Uterus (tissue), 2 donors: ENCODE measurements at regions not wholly inside any gene's neighbourhood (a gene's known extent, or its start where the extent isn't known, plus 50 kb on each side); places are given as distances from the start of the nearest gene placed in this dataset.
"Not testable (repeated sequence)": the region's sequence is repeated elsewhere in the genome, so short reads cannot be mapped to it uniquely, and the experiment has no call there.

Experiments
- CTCF ChIP-seq, 4 experiments: fragments of 200-600 bp in 2 of 4; fragments of 450-650 bp in 2 of 4; sonication (generic) in 2 of 4; IDR thresholded peaks; one replicate each; pipeline ENCODE4 v1.5.1; 2016 to 2019; ENCODE audit warnings: antibody characterized with exemption in 4 of 4, mild to moderate bottlenecking in 2 of 4, moderate library complexity in 1 of 4
- POLR2A ChIP-seq, 2 donors: fragments of 450-650 bp; IDR thresholded peaks; one replicate each; pipeline ENCODE4 v1.6.1; 2016; ENCODE audit warnings: antibody characterized with exemption in 2 of 2, mild to moderate bottlenecking in 1 of 2, moderate library complexity in 1 of 2

DNA sequence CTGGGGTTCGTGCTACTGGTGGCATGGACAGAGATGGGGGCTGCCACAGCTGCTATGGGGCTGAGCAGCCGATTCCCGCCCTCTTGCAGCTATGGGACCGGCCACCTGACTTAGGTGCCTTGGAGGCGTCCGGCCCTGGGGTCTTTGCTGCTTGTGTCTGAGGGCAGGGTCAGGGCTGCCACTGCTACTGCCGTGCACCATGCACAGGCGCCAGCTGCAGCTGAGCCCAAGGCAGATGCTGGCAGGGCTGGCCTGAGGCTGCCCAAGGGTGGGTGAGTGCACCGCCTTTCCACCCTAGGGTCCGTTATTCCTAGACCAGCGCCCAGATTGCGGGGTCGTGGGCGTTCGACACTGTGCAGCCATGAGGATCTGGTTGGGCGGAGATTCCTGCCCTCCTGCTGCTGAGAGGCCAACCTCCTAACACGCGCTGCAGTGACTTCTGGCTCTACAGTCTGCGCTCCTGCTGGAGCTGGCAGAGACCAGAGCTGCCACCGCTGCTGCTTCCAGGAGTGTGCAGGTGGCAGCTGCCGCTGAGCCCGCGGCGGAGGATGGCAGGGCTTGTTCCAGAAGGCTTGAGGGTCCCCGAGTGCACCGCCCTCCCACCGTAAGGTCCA, 87.0 kb downstream of the POTEM start:
- not testable (repeated sequence) for TF ChIP-seq CTCF, POLR2A (IDR thresholded peaks at IDR 0.05)
